Activated T-cell treated with anti-CD3 and anti-CD28 coated beads for 1 hour (primary cell): ENCODE measurements at regions not wholly inside any gene's neighbourhood (a gene's known extent, or its start where the extent isn't known, plus 50 kb on each side); places are given as distances from the start of the nearest gene placed in this dataset.

Source experiments
- DNase-seq: peaks from one replicate; pipeline ENCODE4 v3.0.0-alpha.2; 2020; ENCODE audit warnings: low read depth

- no peak for DNase-seq
These were observed 114.5 kb upstream of the GUCY1A1 start for GRCh38 chr4:155552180-155552579.

GRCh38 chr4:155548173-155548572 lies 118.5 kb upstream of the GUCY1A1 start:
- no peak for DNase-seq

- no peak for DNase-seq
These were observed 120.2 kb upstream of the GUCY1A1 start for GRCh38 chr4:155546451-155546850.

GRCh38 chr4:155545456-155545855 lies 121.2 kb upstream of the GUCY1A1 start:
- no peak for DNase-seq

- no peak for DNase-seq
These were observed 122.1 kb upstream of the GUCY1A1 start for GRCh38 chr4:155544547-155544946.

- no peak for DNase-seq
These were observed 123.4 kb upstream of the GUCY1A1 start for GRCh38 chr4:155543126-155543765.

- DNase-seq, result no peak
These were observed 124.2 kb upstream of the GUCY1A1 start for GRCh38 chr4:155542415-155542814.

GRCh38 chr4:155541716-155542115 lies 124.9 kb upstream of the GUCY1A1 start:
- DNase-seq, result no peak

GRCh38 chr4:155540698-155541097 lies 126.0 kb upstream of the GUCY1A1 start:
- no peak for DNase-seq

- no peak for DNase-seq
These were observed 126.9 kb upstream of the GUCY1A1 start for GRCh38 chr4:155539746-155540145.

GRCh38 chr4:155535802-155536454 lies 130.7 kb upstream of the GUCY1A1 start:
- no peak for DNase-seq

GRCh38 chr4:155532373-155533085 lies 134.1 kb upstream of the GUCY1A1 start:
- DNase-seq, result no peak

GRCh38 chr4:155530857-155531256 lies 135.8 kb upstream of the GUCY1A1 start:
- no peak for DNase-seq

GRCh38 chr4:155530290-155530689 lies 136.4 kb upstream of the GUCY1A1 start:
- DNase-seq, result no peak

- no peak for DNase-seq
These were observed 136.9 kb upstream of the GUCY1A1 start for GRCh38 chr4:155529716-155530115.

GRCh38 chr4:155529272-155529671 lies 137.4 kb upstream of the GUCY1A1 start:
- no peak for DNase-seq

GRCh38 chr4:155526452-155527169 lies 140.0 kb upstream of the GUCY1A1 start:
- no peak for DNase-seq

- DNase-seq, result no peak
These were observed 141.7 kb upstream of the GUCY1A1 start for GRCh38 chr4:155524926-155525455.

- DNase-seq, result no peak
These were observed 143.3 kb upstream of the GUCY1A1 start for GRCh38 chr4:155523358-155523757.

- DNase-seq, result no peak
These were observed 144.4 kb upstream of the GUCY1A1 start for GRCh38 chr4:155522201-155522600.

- no peak for DNase-seq
These were observed 144.6 kb upstream of the MAP9 start for GRCh38 chr4:155521382-155521781.

GRCh38 chr4:155515444-155516075 lies 138.8 kb upstream of the MAP9 start:
- DNase-seq, result no peak
